HUES48 (cell line): ENCODE measurements at regions not wholly inside any gene's neighbourhood (a gene's known extent, or its start where the extent isn't known, plus 50 kb on each side); places are given as distances from the start of the nearest gene placed in this dataset.

Experiments used
- H3K27ac ChIP-seq: one replicate; pipeline ENCODE4 v1.7.0; 2013; ENCODE audit warnings: low read depth, low read length, inconsistent platforms
- H3K27me3 ChIP-seq: 2 replicates; pipeline ENCODE4 v1.6.1; 2013; ENCODE audit warnings: mild to moderate bottlenecking, low read length; ENCODE audit not compliant: control insufficient read depth, insufficient read depth
- H3K36me3 ChIP-seq: 2 replicates; pipeline ENCODE4 v1.6.1; 2013; ENCODE audit warnings: low read length; ENCODE audit not compliant: control insufficient read depth, insufficient read depth
- H3K4me1 ChIP-seq: 2 replicates; pipeline ENCODE4 v1.6.1; 2013; ENCODE audit warnings: mild to moderate bottlenecking, low read length; ENCODE audit not compliant: control insufficient read depth, insufficient read depth
- H3K4me3 ChIP-seq: 2 replicates; pipeline ENCODE4 v1.5.1; 2013; ENCODE audit warnings: mild to moderate bottlenecking, low read depth, low read length
- H3K9ac ChIP-seq: 2 replicates; pipeline ENCODE4 v1.6.1; 2013; ENCODE audit warnings: mild to moderate bottlenecking, low read depth, low read length, moderate library complexity
- H3K9me3 ChIP-seq: 2 replicates; pipeline ENCODE4 v1.6.1; 2013; ENCODE audit warnings: low read length; ENCODE audit not compliant: control insufficient read depth, insufficient read depth

- H3K9ac ChIP-seq, result no peak overlapping the region
- no peak overlapping the region for H3K4me3 ChIP-seq
- no peaks in the 10 kb centered on the region for H3K4me1 ChIP-seq
- H3K9me3 ChIP-seq, result no peaks in the 10 kb centered on the region
- H3K36me3 ChIP-seq, result no peaks in the 10 kb centered on the region
- no peak overlapping the region for H3K27ac ChIP-seq
- H3K27me3 ChIP-seq, result no peaks in the 10 kb centered on the region
These were observed 658.8 kb upstream of the ID2 start for GRCh38 chr2:8022908-8023640.

- Histone ChIP-seq H3K9me3 (no peaks in the 10 kb centered on the region), H3K27me3 (no peaks in the 10 kb centered on the region), H3K9ac (no peak overlapping the region), H3K36me3 (no peaks in the 10 kb centered on the region), H3K4me3 (no peak overlapping the region), H3K4me1 (no peaks in the 10 kb centered on the region), H3K27ac (no peak overlapping the region)
These were observed 657.4 kb upstream of the ID2 start for GRCh38 chr2:8024506-8024905.

- H3K27ac ChIP-seq, result no peak overlapping the region
- no peaks in the 10 kb centered on the region for H3K4me1 ChIP-seq
- H3K9ac ChIP-seq, result no peak overlapping the region
- H3K4me3 ChIP-seq, result no peak overlapping the region
- H3K27me3 ChIP-seq, result no peaks in the 10 kb centered on the region
- H3K36me3 ChIP-seq, result no peaks in the 10 kb centered on the region
- H3K9me3 ChIP-seq, result no peaks in the 10 kb centered on the region
These were observed 655.5 kb upstream of the ID2 start for GRCh38 chr2:8026381-8026780.

GRCh38 chr2:8027387-8027786 lies 654.5 kb upstream of the ID2 start:
- Histone ChIP-seq H3K36me3 (no peaks in the 10 kb centered on the region), H3K4me1 (no peaks in the 10 kb centered on the region), H3K27me3 (no peaks in the 10 kb centered on the region), H3K9ac (no peak overlapping the region), H3K27ac (no peak overlapping the region), H3K4me3 (no peak overlapping the region), H3K9me3 (no peaks in the 10 kb centered on the region)

- Histone ChIP-seq H3K4me3 (no peak overlapping the region), H3K27ac (no peak overlapping the region), H3K36me3 (no peaks in the 10 kb centered on the region), H3K27me3 (no peaks in the 10 kb centered on the region), H3K9ac (no peak overlapping the region), H3K9me3 (no peaks in the 10 kb centered on the region), H3K4me1 (no peaks in the 10 kb centered on the region)
These were observed 653.8 kb upstream of the ID2 start for GRCh38 chr2:8028036-8028435.

GRCh38 chr2:8028436-8028835 lies 653.4 kb upstream of the ID2 start:
- Histone ChIP-seq H3K36me3 (no peaks in the 10 kb centered on the region), H3K4me1 (no peaks in the 10 kb centered on the region), H3K27ac (no peak overlapping the region), H3K9me3 (no peaks in the 10 kb centered on the region), H3K27me3 (no peaks in the 10 kb centered on the region), H3K9ac (no peak overlapping the region), H3K4me3 (no peak overlapping the region)

GRCh38 chr2:8028981-8029380 lies 652.9 kb upstream of the ID2 start:
- Histone ChIP-seq H3K9ac (no peak overlapping the region), H3K4me1 (no peaks in the 10 kb centered on the region), H3K27ac (no peak overlapping the region), H3K36me3 (no peaks in the 10 kb centered on the region), H3K27me3 (no peaks in the 10 kb centered on the region), H3K4me3 (no peak overlapping the region), H3K9me3 (no peaks in the 10 kb centered on the region)

- Histone ChIP-seq H3K27me3 (no peaks in the 10 kb centered on the region), H3K4me1 (no peaks in the 10 kb centered on the region), H3K9ac (no peak overlapping the region), H3K27ac (no peak overlapping the region), H3K9me3 (no peaks in the 10 kb centered on the region), H3K4me3 (no peak overlapping the region), H3K36me3 (no peaks in the 10 kb centered on the region)
These were observed 651.1 kb upstream of the ID2 start for GRCh38 chr2:8030573-8031303.

GRCh38 chr2:8031370-8031769 lies 650.5 kb upstream of the ID2 start:
- Histone ChIP-seq H3K4me1 (no peaks in the 10 kb centered on the region), H3K4me3 (no peak overlapping the region), H3K27me3 (no peaks in the 10 kb centered on the region), H3K27ac (no peak overlapping the region), H3K9me3 (no peaks in the 10 kb centered on the region), H3K36me3 (no peaks in the 10 kb centered on the region), H3K9ac (no peak overlapping the region)

- H3K36me3 ChIP-seq, result no peaks in the 10 kb centered on the region
- no peaks in the 10 kb centered on the region for H3K4me1 ChIP-seq
- no peaks in the 10 kb centered on the region for H3K9me3 ChIP-seq
- H3K4me3 ChIP-seq, result no peak overlapping the region
- H3K27me3 ChIP-seq, result no peaks in the 10 kb centered on the region
- no peak overlapping the region for H3K9ac ChIP-seq
- H3K27ac ChIP-seq, result no peak overlapping the region
These were observed 648.2 kb upstream of the ID2 start for GRCh38 chr2:8033546-8034096.

GRCh38 chr2:8036366-8036765 lies 645.5 kb upstream of the ID2 start:
- Histone ChIP-seq H3K27ac (no peak overlapping the region), H3K4me1 (no peaks in the 10 kb centered on the region), H3K36me3 (no peaks in the 10 kb centered on the region), H3K9ac (no peak overlapping the region), H3K27me3 (no peaks in the 10 kb centered on the region), H3K4me3 (no peak overlapping the region), H3K9me3 (no peaks in the 10 kb centered on the region)
